ENCODE measurements at regions not wholly inside any gene's neighbourhood (a gene's known extent, or its start where the extent isn't known, plus 50 kb on each side); places are given as distances from the start of the nearest gene placed in this dataset.

DNA sequence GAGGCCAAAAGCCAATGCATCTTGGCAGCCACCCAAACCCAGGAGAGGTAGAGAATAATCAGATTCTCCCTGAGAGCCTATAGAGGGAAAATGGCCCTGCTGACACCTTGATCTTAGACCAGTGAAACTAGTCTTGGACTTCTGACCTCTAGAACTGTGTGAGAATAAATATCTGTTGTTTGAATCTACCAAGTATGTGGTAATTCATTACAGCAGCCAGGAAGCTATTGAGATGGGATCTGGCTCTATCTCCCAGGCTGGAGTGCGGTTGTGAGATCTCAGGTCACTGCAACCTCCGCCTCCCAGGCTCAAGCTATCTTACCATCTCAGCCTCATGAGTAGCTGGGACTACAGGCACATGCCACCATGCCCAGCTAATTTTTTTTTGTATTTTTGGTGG lies 567.2 kb downstream of the MBD2 start:
- TF ChIP-seq, protein P1, sequence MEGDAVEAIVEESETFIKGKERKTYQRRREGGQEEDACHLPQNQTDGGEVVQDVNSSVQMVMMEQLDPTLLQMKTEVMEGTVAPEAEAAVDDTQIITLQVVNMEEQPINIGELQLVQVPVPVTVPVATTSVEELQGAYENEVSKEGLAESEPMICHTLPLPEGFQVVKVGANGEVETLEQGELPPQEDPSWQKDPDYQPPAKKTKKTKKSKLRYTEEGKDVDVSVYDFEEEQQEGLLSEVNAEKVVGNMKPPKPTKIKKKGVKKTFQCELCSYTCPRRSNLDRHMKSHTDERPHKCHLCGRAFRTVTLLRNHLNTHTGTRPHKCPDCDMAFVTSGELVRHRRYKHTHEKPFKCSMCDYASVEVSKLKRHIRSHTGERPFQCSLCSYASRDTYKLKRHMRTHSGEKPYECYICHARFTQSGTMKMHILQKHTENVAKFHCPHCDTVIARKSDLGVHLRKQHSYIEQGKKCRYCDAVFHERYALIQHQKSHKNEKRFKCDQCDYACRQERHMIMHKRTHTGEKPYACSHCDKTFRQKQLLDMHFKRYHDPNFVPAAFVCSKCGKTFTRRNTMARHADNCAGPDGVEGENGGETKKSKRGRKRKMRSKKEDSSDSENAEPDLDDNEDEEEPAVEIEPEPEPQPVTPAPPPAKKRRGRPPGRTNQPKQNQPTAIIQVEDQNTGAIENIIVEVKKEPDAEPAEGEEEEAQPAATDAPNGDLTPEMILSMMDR (IDR thresholded peaks at IDR 0.05), result no peak
- no peak for TF ChIP-seq POLR2AphosphoS5 (IDR thresholded peaks at IDR 0.05)
